ENCODE measurements at regions not wholly inside any gene's neighbourhood (a gene's known extent, or its start where the extent isn't known, plus 50 kb on each side); places are given as distances from the start of the nearest gene placed in this dataset.
A peak's percentile ranks its signal among the peaks of the same experiment; 100 is the strongest.

DNA sequence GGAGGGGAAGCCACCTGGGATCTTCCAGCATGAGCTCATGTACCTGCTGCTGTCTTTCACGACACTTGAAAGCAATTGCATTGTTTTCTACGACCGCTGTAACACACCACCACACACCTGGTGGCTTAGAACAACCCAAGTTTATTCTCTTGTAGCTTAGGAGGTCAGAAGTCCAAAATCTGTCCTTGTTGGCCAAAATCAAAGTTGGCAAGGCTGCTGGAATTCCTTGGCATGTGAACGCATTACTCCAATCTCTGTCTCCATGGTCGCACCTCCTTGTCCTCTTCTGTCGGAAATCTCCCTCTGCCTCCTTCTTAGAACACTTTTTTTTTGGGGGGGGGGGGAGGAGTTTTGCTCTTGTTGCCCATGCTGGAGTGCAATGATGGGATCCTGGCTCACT is 305.7 kb downstream of the BAMBI start:
- WGBS, 2 donors: 38 to 39% methylated on average over 6 of the region's 6 CpGs
- ATAC-seq: no peak
- TF ChIP-seq, protein P1, sequence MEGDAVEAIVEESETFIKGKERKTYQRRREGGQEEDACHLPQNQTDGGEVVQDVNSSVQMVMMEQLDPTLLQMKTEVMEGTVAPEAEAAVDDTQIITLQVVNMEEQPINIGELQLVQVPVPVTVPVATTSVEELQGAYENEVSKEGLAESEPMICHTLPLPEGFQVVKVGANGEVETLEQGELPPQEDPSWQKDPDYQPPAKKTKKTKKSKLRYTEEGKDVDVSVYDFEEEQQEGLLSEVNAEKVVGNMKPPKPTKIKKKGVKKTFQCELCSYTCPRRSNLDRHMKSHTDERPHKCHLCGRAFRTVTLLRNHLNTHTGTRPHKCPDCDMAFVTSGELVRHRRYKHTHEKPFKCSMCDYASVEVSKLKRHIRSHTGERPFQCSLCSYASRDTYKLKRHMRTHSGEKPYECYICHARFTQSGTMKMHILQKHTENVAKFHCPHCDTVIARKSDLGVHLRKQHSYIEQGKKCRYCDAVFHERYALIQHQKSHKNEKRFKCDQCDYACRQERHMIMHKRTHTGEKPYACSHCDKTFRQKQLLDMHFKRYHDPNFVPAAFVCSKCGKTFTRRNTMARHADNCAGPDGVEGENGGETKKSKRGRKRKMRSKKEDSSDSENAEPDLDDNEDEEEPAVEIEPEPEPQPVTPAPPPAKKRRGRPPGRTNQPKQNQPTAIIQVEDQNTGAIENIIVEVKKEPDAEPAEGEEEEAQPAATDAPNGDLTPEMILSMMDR (IDR thresholded peaks at IDR 0.05): no peak
- no peak for TF ChIP-seq POLR2A (IDR thresholded peaks at IDR 0.05)

DNA sequence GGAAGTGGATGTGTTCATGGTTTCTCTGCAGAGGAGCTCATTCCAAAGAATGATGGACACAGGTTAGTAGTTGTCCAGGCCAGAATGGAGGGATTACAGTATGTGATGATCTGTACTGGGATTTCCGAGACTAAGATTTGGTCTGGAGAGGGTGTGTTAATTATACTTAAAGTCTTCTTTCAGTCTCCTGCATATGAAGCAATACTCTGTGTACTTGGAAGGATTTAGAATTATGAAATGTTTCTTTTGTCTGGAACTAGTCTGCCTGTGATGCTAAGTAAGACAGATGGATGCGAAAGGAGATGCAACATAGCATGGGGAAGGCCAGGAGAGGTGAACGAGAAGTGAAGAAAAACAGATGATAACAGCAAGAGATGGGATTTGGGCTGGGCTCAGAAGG is 305.1 kb upstream of the LYZL1 start:
- no peak for DNase-seq
- H3K27me3 ChIP-seq: no peaks in the 10 kb centered on the region
- TF ChIP-seq POLR2A (IDR thresholded peaks at IDR 0.05): no peak
- TF ChIP-seq, protein P1 (IDR thresholded peaks at IDR 0.05): no peak
- intact Hi-C loops (cut with DNase I): no loop called here
- no peak for ATAC-seq
- peak overlapping the region; percentile 15 to 70 (median 42) for H3K27ac ChIP-seq
- WGBS, 2 donors: 50 to 60% methylated on average over 3 of the region's 3 CpGs
- H3K36me3 ChIP-seq (replicated peaks in 1 of 2; ENCODE audit: insufficient read depth in 1 of 2, low read depth in 2 of 2): no peaks in the 10 kb centered on the region
- H3K4me3 ChIP-seq: no peak overlapping the region
- H3K4me1 ChIP-seq: peaks cover 20% of the 10 kb centered on the region
- no peaks in the 10 kb centered on the region for H3K9me3 ChIP-seq

More for the DNA sequence above, 305.7 kb downstream of the BAMBI start:
- Histone ChIP-seq H3K36me3 (replicated peaks in 1 of 2; ENCODE audit: insufficient read depth in 1 of 2, low read depth in 2 of 2) (no peaks in the 10 kb centered on the region), H3K27me3 (no peaks in the 10 kb centered on the region), H3K9me3 (no peaks in the 10 kb centered on the region), H3K27ac (no peak overlapping the region), H3K4me1 (peaks cover 20% of the 10 kb centered on the region), H3K4me3 (no peak overlapping the region)
- DNase-seq: no peak
- intact Hi-C loops (cut with DNase I): no loop called here

DNA sequence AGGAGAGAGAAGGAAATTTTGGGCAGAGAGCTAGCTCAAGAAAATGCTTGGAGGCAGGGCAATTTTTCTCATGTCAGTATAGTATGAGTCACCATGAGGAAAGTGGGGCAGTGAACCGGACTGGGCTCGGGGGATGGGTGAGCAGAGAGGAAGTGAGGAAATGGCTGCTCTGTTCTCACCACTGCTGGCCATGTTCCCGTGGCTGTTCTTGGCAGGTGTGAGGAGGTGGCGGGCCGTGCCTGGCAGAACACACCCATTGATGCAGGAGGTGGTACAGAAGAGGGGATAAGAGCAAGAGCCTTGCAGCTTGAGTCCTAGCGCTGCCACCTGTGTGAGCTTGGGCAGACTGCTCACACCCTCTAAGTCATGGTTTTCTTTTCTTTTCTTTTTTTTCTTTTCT is 304.4 kb upstream of the LYZL1 start:
- no peak overlapping the region for H3K4me3 ChIP-seq
- peak overlapping the region in 3 of 4 donors; percentile 36 to 70 (median 47) for H3K27ac ChIP-seq
- intact Hi-C loops (cut with DNase I): no loop called here
- no peaks in the 10 kb centered on the region for H3K9me3 ChIP-seq
- no peak for TF ChIP-seq POLR2A (IDR thresholded peaks at IDR 0.05)
- TF ChIP-seq, protein P1 (IDR thresholded peaks at IDR 0.05): no peak
- peak; percentile 90 to 95 (median 93) for DNase-seq
- H3K4me1 ChIP-seq: peaks cover 20% of the 10 kb centered on the region
- 7 to 8% methylated on average over 6 of the region's 6 CpGs for WGBS, 2 donors
- peak; percentile 100 for ATAC-seq
- no peaks in the 10 kb centered on the region for H3K27me3 ChIP-seq
- no peaks in the 10 kb centered on the region for H3K36me3 ChIP-seq (replicated peaks in 1 of 2; ENCODE audit: insufficient read depth in 1 of 2, low read depth in 2 of 2)

DNA sequence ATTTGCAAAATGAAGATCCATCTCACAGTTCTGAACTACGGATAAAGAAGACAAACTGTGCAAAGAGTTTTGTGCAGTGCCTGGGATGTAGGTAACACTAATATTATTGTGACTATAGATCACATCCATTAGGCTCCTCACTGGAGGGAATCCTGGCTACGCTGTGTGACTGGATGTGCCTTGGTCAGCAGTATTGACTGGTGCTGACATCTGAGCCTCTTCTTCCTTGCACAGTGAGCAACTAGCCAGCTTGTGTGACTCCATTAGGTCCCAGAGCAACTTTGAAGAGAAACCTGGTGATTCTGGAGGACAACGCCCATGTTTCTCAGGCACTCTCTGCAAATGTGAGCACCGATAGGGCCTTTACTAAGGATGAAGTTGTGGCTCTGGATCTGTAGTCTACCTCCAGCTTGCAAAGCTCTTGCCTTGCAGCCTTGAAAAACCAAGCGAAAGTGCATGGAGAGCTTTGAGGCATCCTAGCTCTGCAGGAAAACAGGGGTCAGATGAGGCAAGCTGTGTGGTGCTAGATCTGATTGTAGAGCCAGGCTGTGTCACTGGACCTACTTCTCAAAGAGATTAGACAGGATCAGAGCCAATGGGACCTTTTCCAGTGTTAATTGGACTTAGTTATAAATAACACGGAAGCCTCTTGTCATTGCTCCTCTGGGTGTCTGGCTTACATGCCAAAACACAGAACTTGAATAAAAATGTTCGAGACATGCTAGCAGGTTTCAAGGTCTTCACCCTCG is 303.6 kb upstream of the LYZL1 start:
- ATAC-seq (no peak), DNase-seq (peak in 1 of 4 donors; percentile 13)
- H3K27ac ChIP-seq: peak overlapping the region in 3 of 4 donors; percentile 30 to 63 (median 47)
- TF ChIP-seq POLR2A (IDR thresholded peaks at IDR 0.05): no peak
- TF ChIP-seq, protein P1 (IDR thresholded peaks at IDR 0.05): no peak
- H3K4me1 ChIP-seq: peaks cover 20% of the 10 kb centered on the region
- H3K4me3 ChIP-seq: no peak overlapping the region
- WGBS, 2 donors: 61 to 64% methylated on average over 8 of the region's 8 CpGs
- no peaks in the 10 kb centered on the region for H3K9me3 ChIP-seq
- H3K27me3 ChIP-seq: no peaks in the 10 kb centered on the region
- no peaks in the 10 kb centered on the region for H3K36me3 ChIP-seq (replicated peaks in 1 of 2; ENCODE audit: insufficient read depth in 1 of 2, low read depth in 2 of 2)
- intact Hi-C loops (cut with DNase I): no loop called here
